GM23248 (cell line): ENCODE measurements at regions not wholly inside any gene's neighbourhood (a gene's known extent, or its start where the extent isn't known, plus 50 kb on each side); places are given as distances from the start of the nearest gene placed in this dataset.

Experiments
- DNase-seq: peaks from one replicate; pipeline ENCODE4 v3.0.0-alpha.2; 2015
- H2AFZ ChIP-seq: fragments of 200-600 bp; sonication (generic); 2 replicates; pipeline ENCODE4 v1.6.1; 2016; ENCODE audit warnings: antibody characterized with exemption
- H3F3A ChIP-seq: fragments of 200-600 bp; sonication (generic); 2 replicates; pipeline ENCODE4 v1.6.1; 2016; ENCODE audit warnings: mild to moderate bottlenecking, antibody characterized with exemption, mixed run types; ENCODE audit not compliant: insufficient read depth
- H3K27ac ChIP-seq: fragments of 200-600 bp; sonication (generic); 2 replicates; pipeline ENCODE4 v1.5.1; 2016; ENCODE audit warnings: mild to moderate bottlenecking
- H3K27me3 ChIP-seq: fragments of 200-600 bp; sonication (generic); replicated peaks from 2 replicates; pipeline ENCODE4 v1.6.1; 2016; ENCODE audit warnings: mild to moderate bottlenecking; ENCODE audit not compliant: insufficient read depth
- H3K36me3 ChIP-seq: fragments of 200-600 bp; sonication (generic); 2 replicates; pipeline ENCODE4 v1.6.1; 2016; ENCODE audit warnings: low read depth, mild to moderate bottlenecking
- H3K4me1 ChIP-seq: fragments of 200-600 bp; sonication (generic); 2 replicates; pipeline ENCODE4 v1.6.1; 2016; ENCODE audit warnings: mild to moderate bottlenecking; ENCODE audit not compliant: insufficient read depth
- H3K4me2 ChIP-seq: fragments of 200-600 bp; sonication (generic); one replicate; pipeline ENCODE4 v1.6.1; 2016; ENCODE audit warnings: mild to moderate bottlenecking; ENCODE audit not compliant: unreplicated experiment
- H3K4me3 ChIP-seq: fragments of 200-600 bp; sonication (generic); 2 replicates; pipeline ENCODE4 v1.5.1; 2016; ENCODE audit warnings: mild to moderate bottlenecking
- H3K79me2 ChIP-seq: fragments of 200-600 bp; sonication (generic); 2 replicates; pipeline ENCODE4 v1.6.1; 2016; ENCODE audit warnings: mild to moderate bottlenecking; ENCODE audit not compliant: insufficient read depth
- H3K9ac ChIP-seq: fragments of 200-600 bp; sonication (generic); 2 replicates; pipeline ENCODE4 v1.6.1; 2016; ENCODE audit warnings: mild to moderate bottlenecking
- H3K9me2 ChIP-seq: fragments of 200-600 bp; sonication (generic); 2 replicates; pipeline ENCODE4 v1.6.1; 2016; ENCODE audit warnings: mixed run types, mild to moderate bottlenecking, moderate library complexity; ENCODE audit not compliant: insufficient read depth
- H3K9me3 ChIP-seq: fragments of 200-600 bp; sonication (generic); one replicate; pipeline ENCODE4 v1.6.1; 2017; ENCODE audit warnings: low read depth
- H4K20me1 ChIP-seq: fragments of 200-600 bp; sonication (generic); 2 replicates; pipeline ENCODE4 v1.6.0; 2016; ENCODE audit not compliant: insufficient read depth
- EZH2 ChIP-seq: fragments of 200-600 bp; sonication (generic); IDR thresholded peaks from 2 replicates; pipeline ENCODE4 v1.6.1; 2018; ENCODE audit warnings: antibody characterized with exemption, mild to moderate bottlenecking; ENCODE audit not compliant: insufficient read depth, poor library complexity, severe bottlenecking
- EZH2phosphoT487 ChIP-seq: fragments of 200-600 bp; sonication (generic); IDR thresholded peaks from 2 replicates; pipeline ENCODE4 v1.6.1; 2018; ENCODE audit warnings: antibody characterized with exemption, moderate library complexity, mild to moderate bottlenecking, low read depth; ENCODE audit not compliant: insufficient read depth
- WGBS, 2 experiments: methylation state at CpG; one replicate each; pipeline ENCODE4 v1.1.6; 2015 to 2017; ENCODE audit warnings: low lambda C conversion rate in 2 of 2, low coverage in 1 of 2; ENCODE audit errors: missing lambda C conversion rate in 2 of 2; 5-methylcytosine and 5-hydroxymethylcytosine counted together
- in situ Hi-C: fragments of 300-500 bp; cut with MboI; formaldehyde crosslinking; loops from 2 replicates; pipeline ENCODE4 v1.15.0; 2020

DNA sequence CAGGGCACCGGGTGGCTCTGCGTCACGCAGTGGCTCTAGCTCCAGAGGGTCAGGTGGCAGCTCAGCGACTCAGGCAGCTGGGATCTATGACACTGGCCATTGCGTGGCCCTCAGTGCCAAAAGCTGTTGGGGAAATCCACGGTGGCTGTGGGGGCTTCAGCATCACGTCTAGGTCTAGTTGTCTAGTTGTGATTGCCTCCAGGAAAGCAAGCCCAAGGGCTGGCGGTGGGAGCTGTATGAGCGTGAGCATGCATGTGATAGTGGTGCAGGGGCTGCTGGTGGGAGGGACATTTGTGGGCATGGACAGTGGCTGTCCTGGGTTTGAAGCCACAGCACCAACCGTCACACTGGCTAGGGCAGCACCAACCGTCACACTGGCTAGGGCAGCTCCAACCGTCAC is 191.4 kb downstream of the THBS2 start:
- Histone ChIP-seq H3K4me3 (no peak overlapping the region), H3F3A (no peaks in the 10 kb centered on the region), H3K36me3 (no peaks in the 10 kb centered on the region), H3K9me3 (no peaks in the 10 kb centered on the region), H2AFZ (no peak overlapping the region), H3K9me2 (no peaks in the 10 kb centered on the region), H3K27me3 (no peaks in the 10 kb centered on the region), H3K4me1 (no peaks in the 10 kb centered on the region), H3K27ac (no peak overlapping the region), H3K79me2 (no peaks in the 10 kb centered on the region), H3K4me2 (no peak overlapping the region), H4K20me1 (no peaks in the 10 kb centered on the region), H3K9ac (no peak overlapping the region)
- 92 to 94% methylated on average over 12 of the region's 12 CpGs for WGBS, 2 experiments
- DNase-seq, result no peak
- TF ChIP-seq EZH2, result no peak
- TF ChIP-seq EZH2phosphoT487, result no peak
- in situ Hi-C loops, result no loop called here

DNA sequence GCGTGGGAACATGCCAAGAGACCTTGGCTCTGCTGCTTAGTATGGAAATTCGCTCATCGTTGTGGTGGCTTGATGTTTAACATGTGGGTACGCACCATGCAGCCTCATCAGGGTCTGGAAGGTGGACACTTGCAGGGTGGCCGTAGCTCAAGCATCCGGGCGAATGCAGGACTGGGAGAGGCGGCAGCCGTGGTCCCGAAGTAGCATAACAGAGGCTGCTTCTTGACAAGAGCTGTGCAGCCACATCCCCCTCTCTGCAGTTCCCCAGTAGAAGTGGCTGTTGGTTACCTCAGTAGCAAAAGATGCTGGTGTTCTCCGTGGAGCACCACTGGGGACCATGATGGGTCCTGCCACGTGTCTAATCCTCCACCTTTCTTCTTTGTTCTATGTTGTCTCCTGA is 195.0 kb downstream of the THBS2 start:
- H3K27ac ChIP-seq, result no peak overlapping the region
- H3K79me2 ChIP-seq, result no peaks in the 10 kb centered on the region
- no peak for TF ChIP-seq EZH2
- DNase-seq, result no peak
- H3K36me3 ChIP-seq, result no peaks in the 10 kb centered on the region
- H3K9ac ChIP-seq, result no peak overlapping the region
- no peaks in the 10 kb centered on the region for H3K9me2 ChIP-seq
- WGBS, 2 experiments, result 82 to 91% methylated on average over 12 of the region's 12 CpGs
- no peaks in the 10 kb centered on the region for H3K4me1 ChIP-seq
- no peaks in the 10 kb centered on the region for H4K20me1 ChIP-seq
- no peak overlapping the region for H3K4me3 ChIP-seq
- no peaks in the 10 kb centered on the region for H3K27me3 ChIP-seq
- H3K4me2 ChIP-seq, result no peak overlapping the region
- no peak overlapping the region for H2AFZ ChIP-seq
- H3F3A ChIP-seq, result no peaks in the 10 kb centered on the region
- in situ Hi-C loops, result no loop called here
- no peaks in the 10 kb centered on the region for H3K9me3 ChIP-seq

DNA sequence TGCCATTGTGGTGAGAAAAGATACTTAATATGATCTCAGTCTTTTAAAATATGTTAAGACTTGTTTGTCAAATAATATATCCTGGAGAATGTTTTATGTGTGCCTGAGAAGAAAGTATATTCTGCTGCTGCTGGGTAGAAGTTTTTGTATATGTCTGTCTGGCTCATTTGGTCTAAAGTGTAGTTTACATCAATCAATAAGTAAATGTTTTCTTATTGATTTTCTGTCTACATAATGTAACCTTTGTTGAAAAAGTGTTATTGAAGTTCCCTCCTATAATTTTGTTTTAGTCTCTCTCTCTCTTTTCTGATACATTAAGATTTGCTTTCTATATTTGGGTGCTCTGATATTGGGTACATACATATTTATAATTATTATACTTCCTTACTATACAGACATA is 201.2 kb downstream of the THBS2 start:
- no peaks in the 10 kb centered on the region for H3K9me3 ChIP-seq
- in situ Hi-C loops, result no loop called here
- no peak overlapping the region for H2AFZ ChIP-seq
- no peak overlapping the region for H3K27ac ChIP-seq
- H4K20me1 ChIP-seq, result no peaks in the 10 kb centered on the region
- H3K9ac ChIP-seq, result no peak overlapping the region
- H3K36me3 ChIP-seq, result no peaks in the 10 kb centered on the region
- no peaks in the 10 kb centered on the region for H3K4me1 ChIP-seq
- TF ChIP-seq EZH2 (no peak), EZH2phosphoT487 (no peak)
- no peaks in the 10 kb centered on the region for H3K79me2 ChIP-seq
- H3K4me3 ChIP-seq, result no peak overlapping the region
- no peak for DNase-seq
- no peaks in the 10 kb centered on the region for H3K9me2 ChIP-seq
- H3K4me2 ChIP-seq, result no peak overlapping the region
- H3K27me3 ChIP-seq, result no peaks in the 10 kb centered on the region
- H3F3A ChIP-seq, result no peaks in the 10 kb centered on the region

DNA sequence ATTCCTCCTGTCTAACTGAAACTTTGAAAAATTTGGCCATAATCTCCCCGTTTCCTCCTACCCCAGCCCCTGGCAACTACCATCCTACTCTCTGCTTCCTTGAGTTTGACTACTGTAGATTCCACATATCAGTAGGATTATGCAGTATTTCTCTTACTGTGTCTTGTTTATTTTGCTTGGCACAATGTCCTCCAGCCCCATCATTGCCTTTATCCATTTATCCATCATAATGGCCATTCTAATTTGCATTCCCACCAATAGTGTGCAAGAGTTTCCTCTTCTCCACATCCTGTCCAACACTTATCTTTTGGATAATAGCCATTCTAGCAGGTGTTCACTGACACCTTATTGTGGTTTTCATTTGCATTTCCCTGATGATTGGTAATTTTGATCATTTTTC is 202.3 kb downstream of the THBS2 start:
- in situ Hi-C loops, result no loop called here
- DNase-seq, result no peak
- WGBS, 2 experiments, result 66 to 93% methylated on average over 1 of the region's 1 CpG
- Histone ChIP-seq H3K36me3 (no peaks in the 10 kb centered on the region), H3K9ac (no peak overlapping the region), H3K79me2 (no peaks in the 10 kb centered on the region), H3K4me1 (peaks cover 8% of the 10 kb centered on the region), H2AFZ (no peak overlapping the region), H3K27ac (no peak overlapping the region), H3K4me2 (no peak overlapping the region), H3K9me2 (no peaks in the 10 kb centered on the region), H3K4me3 (no peak overlapping the region), H3K9me3 (no peaks in the 10 kb centered on the region), H3F3A (peaks cover 5% of the 10 kb centered on the region), H3K27me3 (no peaks in the 10 kb centered on the region), H4K20me1 (no peaks in the 10 kb centered on the region)
- TF ChIP-seq EZH2phosphoT487 (no peak), EZH2 (no peak)

DNA sequence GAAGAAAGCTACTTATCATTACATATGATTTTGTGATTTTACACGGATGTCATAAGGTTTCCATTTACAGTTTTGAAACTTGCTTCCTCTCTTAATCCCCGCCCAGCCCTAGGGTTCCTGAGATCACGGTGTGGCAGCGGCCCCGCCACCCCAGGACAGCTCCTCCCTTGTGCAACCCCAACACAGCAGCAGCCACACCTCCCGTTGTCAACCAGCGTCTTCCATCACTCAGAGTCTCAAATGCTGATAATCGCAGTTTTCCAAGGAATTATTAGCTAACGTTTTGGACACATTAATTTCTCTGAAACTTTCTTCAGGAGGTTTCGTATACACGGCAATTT is 204.8 kb downstream of the THBS2 start:
- TF ChIP-seq EZH2 (no peak), EZH2phosphoT487 (no peak)
- Histone ChIP-seq H3K9me3 (no peaks in the 10 kb centered on the region), H3K4me3 (peak overlapping the region; percentile 50), H3K4me1 (peaks cover 14% of the 10 kb centered on the region), H3K27ac (no peak overlapping the region), H3K4me2 (peak overlapping the region; percentile 62), H3K27me3 (no peaks in the 10 kb centered on the region), H4K20me1 (no peaks in the 10 kb centered on the region), H3K79me2 (no peaks in the 10 kb centered on the region), H2AFZ (peak overlapping the region; percentile 68), H3K36me3 (no peaks in the 10 kb centered on the region), H3K9me2 (no peaks in the 10 kb centered on the region), H3F3A (peaks cover 10% of the 10 kb centered on the region), H3K9ac (peak overlapping the region; percentile 33; the same call in 1 of the 2 replicates)
- peak; percentile 60 for DNase-seq
- in situ Hi-C loops, result no loop called here
- WGBS, 2 experiments, result 36 to 42% methylated on average over 11 of the region's 11 CpGs
